ENCODE measurements at regions not wholly inside any gene's neighbourhood (a gene's known extent, or its start where the extent isn't known, plus 50 kb on each side); places are given as distances from the start of the nearest gene placed in this dataset.

DNA sequence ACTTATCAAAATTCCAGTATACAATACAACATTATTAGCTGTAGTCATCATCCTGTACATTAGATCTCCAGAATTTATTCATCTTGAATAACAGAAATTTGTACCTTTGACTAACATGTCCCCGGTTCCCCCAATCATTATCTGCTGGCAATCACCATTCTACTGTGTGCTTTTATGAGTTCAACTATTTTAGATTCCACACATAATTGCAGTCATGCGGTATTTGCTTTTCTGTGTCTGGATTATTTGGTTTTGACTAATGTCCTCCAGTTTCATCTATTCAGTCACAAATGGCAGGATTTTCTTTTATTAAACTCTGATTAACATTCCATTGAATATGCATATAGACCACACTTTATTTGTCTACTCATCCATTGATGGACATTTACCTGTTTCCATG, 530.7 kb upstream of the SLITRK1 start:
- TF ChIP-seq, protein P1, sequence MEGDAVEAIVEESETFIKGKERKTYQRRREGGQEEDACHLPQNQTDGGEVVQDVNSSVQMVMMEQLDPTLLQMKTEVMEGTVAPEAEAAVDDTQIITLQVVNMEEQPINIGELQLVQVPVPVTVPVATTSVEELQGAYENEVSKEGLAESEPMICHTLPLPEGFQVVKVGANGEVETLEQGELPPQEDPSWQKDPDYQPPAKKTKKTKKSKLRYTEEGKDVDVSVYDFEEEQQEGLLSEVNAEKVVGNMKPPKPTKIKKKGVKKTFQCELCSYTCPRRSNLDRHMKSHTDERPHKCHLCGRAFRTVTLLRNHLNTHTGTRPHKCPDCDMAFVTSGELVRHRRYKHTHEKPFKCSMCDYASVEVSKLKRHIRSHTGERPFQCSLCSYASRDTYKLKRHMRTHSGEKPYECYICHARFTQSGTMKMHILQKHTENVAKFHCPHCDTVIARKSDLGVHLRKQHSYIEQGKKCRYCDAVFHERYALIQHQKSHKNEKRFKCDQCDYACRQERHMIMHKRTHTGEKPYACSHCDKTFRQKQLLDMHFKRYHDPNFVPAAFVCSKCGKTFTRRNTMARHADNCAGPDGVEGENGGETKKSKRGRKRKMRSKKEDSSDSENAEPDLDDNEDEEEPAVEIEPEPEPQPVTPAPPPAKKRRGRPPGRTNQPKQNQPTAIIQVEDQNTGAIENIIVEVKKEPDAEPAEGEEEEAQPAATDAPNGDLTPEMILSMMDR (IDR thresholded peaks at IDR 0.05; ENCODE audit: low read depth, low read length, poor library complexity, severe bottlenecking): no peak
- no peak for TF ChIP-seq EZH2phosphoT487 (IDR thresholded peaks at IDR 0.05; ENCODE audit: borderline replicate concordance, low read length)

All from DOHH2 (cell line).